Hypothalamus (tissue), 51 donors: ENCODE measurements at regions not wholly inside any gene's neighbourhood (a gene's known extent, or its start where the extent isn't known, plus 50 kb on each side); places are given as distances from the start of the nearest gene placed in this dataset.
"Not testable (repeated sequence)": the region's sequence is repeated elsewhere in the genome, so short reads cannot be mapped to it uniquely, and the experiment has no call there.

Experiments
- DNase-seq, 51 donors: peaks; one replicate each; lab custom pipeline; 2025; lab: John Stamatoyannopoulos, UW

- not testable (repeated sequence) for DNase-seq
Observed at GRCh38 chr4:104002318-104002717, 282.5 kb upstream of the TACR3 start.

- no peak for DNase-seq
Observed at GRCh38 chr4:103998756-103999155, 279.0 kb upstream of the TACR3 start.

GRCh38 chr4:103996637-103997036 lies 276.9 kb upstream of the TACR3 start:
- peak in 25 of 51 donors; percentile 1 to 48 (median 16) for DNase-seq

- peak in 2 of 51 donors; percentile 15 to 48 for DNase-seq
Observed at GRCh38 chr4:103996064-103996463, 276.3 kb upstream of the TACR3 start.

- DNase-seq: no peak
Observed at GRCh38 chr4:103994059-103994458, 274.3 kb upstream of the TACR3 start.

- no peak for DNase-seq
Observed at GRCh38 chr4:103982454-103982853, 262.7 kb upstream of the TACR3 start.

- no peak for DNase-seq
Observed at GRCh38 chr4:103948244-103949018, 228.6 kb upstream of the TACR3 start.

- DNase-seq: no peak
Observed at GRCh38 chr4:103947617-103948016, 227.8 kb upstream of the TACR3 start.

- DNase-seq: not testable (repeated sequence)
Observed at GRCh38 chr4:103946621-103947268, 227.0 kb upstream of the TACR3 start.

- DNase-seq: no peak
Observed at GRCh38 chr4:103938488-103938887, 218.7 kb upstream of the TACR3 start.

GRCh38 chr4:103936653-103937145 lies 216.9 kb upstream of the TACR3 start:
- no peak for DNase-seq

- peak in 7 of 51 donors; percentile 1 to 25 (median 13) for DNase-seq
Observed at GRCh38 chr4:103934178-103934789, 214.5 kb upstream of the TACR3 start.

- no peak for DNase-seq
Observed at GRCh38 chr4:103928370-103928769, 208.6 kb upstream of the TACR3 start.

- DNase-seq: no peak
Observed at GRCh38 chr4:103923551-103923950, 203.8 kb upstream of the TACR3 start.

- DNase-seq: no peak
Observed at GRCh38 chr4:103918214-103918613, 198.4 kb upstream of the TACR3 start.

- no peak for DNase-seq
Observed at GRCh38 chr4:103915224-103915869, 195.6 kb upstream of the TACR3 start.

GRCh38 chr4:103907414-103907813 lies 187.6 kb upstream of the TACR3 start:
- DNase-seq: no peak

GRCh38 chr4:103904123-103904522 lies 184.3 kb upstream of the TACR3 start:
- DNase-seq: no peak

- DNase-seq: no peak
Observed at GRCh38 chr4:103902730-103903129, 182.9 kb upstream of the TACR3 start.

- DNase-seq: no peak
Observed at GRCh38 chr4:103895876-103896465, 176.2 kb upstream of the TACR3 start.

GRCh38 chr4:103892586-103892985 lies 172.8 kb upstream of the TACR3 start:
- no peak for DNase-seq
